ENCODE measurements at regions not wholly inside any gene's neighbourhood (a gene's known extent, or its start where the extent isn't known, plus 50 kb on each side); places are given as distances from the start of the nearest gene placed in this dataset.

DNA sequence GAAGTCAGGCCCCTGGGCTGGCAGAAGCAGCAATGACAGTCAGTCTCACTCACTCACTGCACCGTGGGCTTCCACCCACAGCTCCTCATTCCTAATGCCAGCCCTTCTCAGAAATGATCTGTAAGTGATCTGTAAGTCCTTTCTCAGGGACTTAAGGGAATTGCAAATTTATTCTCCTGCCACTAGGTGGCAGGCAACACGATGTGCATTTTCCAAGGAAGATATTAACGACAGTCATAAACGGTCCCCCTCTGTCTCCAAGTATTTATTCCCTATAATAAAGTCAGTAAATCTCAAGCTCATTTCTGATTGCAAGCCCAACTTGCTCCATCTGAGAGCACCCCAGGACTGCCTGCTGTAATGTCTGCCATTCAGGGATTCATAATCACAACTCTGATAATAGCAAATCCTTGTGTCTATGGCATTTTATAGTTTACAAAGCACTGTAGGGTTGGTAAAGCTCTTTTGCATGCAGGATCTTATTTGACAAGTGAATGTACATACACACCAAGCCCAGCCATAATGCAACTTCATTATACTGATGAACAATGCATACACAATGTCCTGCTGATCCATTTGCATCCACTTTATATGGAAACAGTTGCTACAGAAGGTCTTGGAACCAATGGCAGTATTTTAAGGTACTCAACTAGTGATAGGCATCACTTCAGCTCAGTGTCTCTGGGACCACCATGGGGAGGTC lies 380.5 kb upstream of the CAMK1G start:
- TF ChIP-seq, protein P1, sequence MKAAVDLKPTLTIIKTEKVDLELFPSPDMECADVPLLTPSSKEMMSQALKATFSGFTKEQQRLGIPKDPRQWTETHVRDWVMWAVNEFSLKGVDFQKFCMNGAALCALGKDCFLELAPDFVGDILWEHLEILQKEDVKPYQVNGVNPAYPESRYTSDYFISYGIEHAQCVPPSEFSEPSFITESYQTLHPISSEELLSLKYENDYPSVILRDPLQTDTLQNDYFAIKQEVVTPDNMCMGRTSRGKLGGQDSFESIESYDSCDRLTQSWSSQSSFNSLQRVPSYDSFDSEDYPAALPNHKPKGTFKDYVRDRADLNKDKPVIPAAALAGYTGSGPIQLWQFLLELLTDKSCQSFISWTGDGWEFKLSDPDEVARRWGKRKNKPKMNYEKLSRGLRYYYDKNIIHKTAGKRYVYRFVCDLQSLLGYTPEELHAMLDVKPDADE (IDR thresholded peaks at IDR 0.05), result no peak
- no peak for TF ChIP-seq POLR2AphosphoS5 (IDR thresholded peaks at IDR 0.05; ENCODE audit: low read depth)
- TF ChIP-seq, protein P2, sequence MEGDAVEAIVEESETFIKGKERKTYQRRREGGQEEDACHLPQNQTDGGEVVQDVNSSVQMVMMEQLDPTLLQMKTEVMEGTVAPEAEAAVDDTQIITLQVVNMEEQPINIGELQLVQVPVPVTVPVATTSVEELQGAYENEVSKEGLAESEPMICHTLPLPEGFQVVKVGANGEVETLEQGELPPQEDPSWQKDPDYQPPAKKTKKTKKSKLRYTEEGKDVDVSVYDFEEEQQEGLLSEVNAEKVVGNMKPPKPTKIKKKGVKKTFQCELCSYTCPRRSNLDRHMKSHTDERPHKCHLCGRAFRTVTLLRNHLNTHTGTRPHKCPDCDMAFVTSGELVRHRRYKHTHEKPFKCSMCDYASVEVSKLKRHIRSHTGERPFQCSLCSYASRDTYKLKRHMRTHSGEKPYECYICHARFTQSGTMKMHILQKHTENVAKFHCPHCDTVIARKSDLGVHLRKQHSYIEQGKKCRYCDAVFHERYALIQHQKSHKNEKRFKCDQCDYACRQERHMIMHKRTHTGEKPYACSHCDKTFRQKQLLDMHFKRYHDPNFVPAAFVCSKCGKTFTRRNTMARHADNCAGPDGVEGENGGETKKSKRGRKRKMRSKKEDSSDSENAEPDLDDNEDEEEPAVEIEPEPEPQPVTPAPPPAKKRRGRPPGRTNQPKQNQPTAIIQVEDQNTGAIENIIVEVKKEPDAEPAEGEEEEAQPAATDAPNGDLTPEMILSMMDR (conservative IDR thresholded peaks at IDR 0.05; ENCODE audit: low read depth in 2 of 2), result peak; percentile 80 to 87
- TF ChIP-seq CREB1 (CRISPR knock-in tag; IDR thresholded peaks at IDR 0.05; ENCODE audit: low read depth), result no peak
- no peak for TF ChIP-seq EZH2phosphoT487 (IDR thresholded peaks at IDR 0.05; ENCODE audit: unreplicated experiment)
- no peak for TF ChIP-seq ZNF114 (CRISPR knock-in tag; IDR thresholded peaks at IDR 0.05)
- TF ChIP-seq ZNF331 (CRISPR knock-in tag; IDR thresholded peaks at IDR 0.05; ENCODE audit: low read depth), result no peak
- TF ChIP-seq, protein P3, sequence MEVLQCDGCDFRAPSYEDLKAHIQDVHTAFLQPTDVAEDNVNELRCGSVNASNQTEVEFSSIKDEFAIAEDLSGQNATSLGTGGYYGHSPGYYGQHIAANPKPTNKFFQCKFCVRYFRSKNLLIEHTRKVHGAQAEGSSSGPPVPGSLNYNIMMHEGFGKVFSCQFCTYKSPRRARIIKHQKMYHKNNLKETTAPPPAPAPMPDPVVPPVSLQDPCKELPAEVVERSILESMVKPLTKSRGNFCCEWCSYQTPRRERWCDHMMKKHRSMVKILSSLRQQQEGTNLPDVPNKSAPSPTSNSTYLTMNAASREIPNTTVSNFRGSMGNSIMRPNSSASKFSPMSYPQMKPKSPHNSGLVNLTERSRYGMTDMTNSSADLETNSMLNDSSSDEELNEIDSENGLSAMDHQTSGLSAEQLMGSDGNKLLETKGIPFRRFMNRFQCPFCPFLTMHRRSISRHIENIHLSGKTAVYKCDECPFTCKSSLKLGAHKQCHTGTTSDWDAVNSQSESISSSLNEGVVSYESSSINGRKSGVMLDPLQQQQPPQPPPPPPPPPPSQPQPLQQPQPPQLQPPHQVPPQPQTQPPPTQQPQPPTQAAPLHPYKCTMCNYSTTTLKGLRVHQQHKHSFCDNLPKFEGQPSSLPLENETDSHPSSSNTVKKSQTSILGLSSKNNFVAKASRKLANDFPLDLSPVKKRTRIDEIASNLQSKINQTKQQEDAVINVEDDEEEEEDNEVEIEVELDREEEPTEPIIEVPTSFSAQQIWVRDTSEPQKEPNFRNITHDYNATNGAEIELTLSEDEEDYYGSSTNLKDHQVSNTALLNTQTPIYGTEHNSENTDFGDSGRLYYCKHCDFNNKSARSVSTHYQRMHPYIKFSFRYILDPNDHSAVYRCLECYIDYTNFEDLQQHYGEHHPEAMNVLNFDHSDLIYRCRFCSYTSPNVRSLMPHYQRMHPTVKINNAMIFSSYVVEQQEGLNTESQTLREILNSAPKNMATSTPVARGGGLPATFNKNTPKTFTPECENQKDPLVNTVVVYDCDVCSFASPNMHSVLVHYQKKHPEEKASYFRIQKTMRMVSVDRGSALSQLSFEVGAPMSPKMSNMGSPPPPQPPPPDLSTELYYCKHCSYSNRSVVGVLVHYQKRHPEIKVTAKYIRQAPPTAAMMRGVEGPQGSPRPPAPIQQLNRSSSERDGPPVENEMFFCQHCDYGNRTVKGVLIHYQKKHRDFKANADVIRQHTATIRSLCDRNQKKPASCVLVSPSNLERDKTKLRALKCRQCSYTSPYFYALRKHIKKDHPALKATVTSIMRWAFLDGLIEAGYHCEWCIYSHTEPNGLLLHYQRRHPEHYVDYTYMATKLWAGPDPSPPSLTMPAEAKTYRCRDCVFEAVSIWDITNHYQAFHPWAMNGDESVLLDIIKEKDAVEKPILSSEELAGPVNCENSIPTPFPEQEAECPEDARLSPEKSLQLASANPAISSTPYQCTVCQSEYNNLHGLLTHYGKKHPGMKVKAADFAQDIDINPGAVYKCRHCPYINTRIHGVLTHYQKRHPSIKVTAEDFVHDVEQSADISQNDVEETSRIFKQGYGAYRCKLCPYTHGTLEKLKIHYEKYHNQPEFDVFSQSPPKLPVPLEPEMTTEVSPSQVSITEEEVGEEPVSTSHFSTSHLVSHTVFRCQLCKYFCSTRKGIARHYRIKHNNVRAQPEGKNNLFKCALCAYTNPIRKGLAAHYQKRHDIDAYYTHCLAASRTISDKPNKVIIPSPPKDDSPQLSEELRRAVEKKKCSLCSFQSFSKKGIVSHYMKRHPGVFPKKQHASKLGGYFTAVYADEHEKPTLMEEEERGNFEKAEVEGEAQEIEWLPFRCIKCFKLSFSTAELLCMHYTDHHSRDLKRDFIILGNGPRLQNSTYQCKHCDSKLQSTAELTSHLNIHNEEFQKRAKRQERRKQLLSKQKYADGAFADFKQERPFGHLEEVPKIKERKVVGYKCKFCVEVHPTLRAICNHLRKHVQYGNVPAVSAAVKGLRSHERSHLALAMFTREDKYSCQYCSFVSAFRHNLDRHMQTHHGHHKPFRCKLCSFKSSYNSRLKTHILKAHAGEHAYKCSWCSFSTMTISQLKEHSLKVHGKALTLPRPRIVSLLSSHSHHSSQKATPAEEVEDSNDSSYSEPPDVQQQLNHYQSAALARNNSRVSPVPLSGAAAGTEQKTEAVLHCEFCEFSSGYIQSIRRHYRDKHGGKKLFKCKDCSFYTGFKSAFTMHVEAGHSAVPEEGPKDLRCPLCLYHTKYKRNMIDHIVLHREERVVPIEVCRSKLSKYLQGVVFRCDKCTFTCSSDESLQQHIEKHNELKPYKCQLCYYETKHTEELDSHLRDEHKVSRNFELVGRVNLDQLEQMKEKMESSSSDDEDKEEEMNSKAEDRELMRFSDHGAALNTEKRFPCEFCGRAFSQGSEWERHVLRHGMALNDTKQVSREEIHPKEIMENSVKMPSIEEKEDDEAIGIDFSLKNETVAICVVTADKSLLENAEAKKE (CRISPR knock-in tag; IDR thresholded peaks at IDR 0.05), result no peak
- TF ChIP-seq REST (IDR thresholded peaks at IDR 0.05; ENCODE audit: unreplicated experiment), result no peak
- no peak for TF ChIP-seq EZH2 (IDR thresholded peaks at IDR 0.05; ENCODE audit: low read depth, unreplicated experiment)

Data from GM23338 (cell line).